ENCODE measurements at regions not wholly inside any gene's neighbourhood (a gene's known extent, or its start where the extent isn't known, plus 50 kb on each side); places are given as distances from the start of the nearest gene placed in this dataset.

DNA sequence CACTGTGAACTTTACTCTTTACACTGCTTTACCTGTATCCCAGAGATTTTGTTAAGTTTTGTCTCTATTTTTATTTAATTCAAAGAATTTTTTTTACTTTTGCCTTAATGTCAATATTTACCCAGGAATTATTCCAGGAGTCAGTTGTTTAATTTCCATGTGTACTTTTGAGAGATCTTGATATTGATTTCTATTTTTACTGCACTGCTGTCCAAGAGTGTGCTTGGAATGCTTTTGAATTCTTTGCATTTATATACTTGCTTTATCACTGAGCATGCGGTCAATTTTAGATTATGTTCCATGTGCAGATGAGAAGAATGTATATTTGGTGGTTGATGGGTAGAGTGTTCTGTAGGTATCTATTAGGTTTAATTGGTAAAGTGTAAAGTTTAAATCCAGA, 461.0 kb upstream of the GBE1 start:
- H3K9me3 ChIP-seq, result no peaks in the 10 kb centered on the region
- no peaks in the 10 kb centered on the region for H3K36me3 ChIP-seq
- H3K27ac ChIP-seq, result no peak overlapping the region
- H3K4me1 ChIP-seq, result no peaks in the 10 kb centered on the region
- intact Hi-C loops (cut with DNase I), result no loop called here
- TF ChIP-seq, protein P1, sequence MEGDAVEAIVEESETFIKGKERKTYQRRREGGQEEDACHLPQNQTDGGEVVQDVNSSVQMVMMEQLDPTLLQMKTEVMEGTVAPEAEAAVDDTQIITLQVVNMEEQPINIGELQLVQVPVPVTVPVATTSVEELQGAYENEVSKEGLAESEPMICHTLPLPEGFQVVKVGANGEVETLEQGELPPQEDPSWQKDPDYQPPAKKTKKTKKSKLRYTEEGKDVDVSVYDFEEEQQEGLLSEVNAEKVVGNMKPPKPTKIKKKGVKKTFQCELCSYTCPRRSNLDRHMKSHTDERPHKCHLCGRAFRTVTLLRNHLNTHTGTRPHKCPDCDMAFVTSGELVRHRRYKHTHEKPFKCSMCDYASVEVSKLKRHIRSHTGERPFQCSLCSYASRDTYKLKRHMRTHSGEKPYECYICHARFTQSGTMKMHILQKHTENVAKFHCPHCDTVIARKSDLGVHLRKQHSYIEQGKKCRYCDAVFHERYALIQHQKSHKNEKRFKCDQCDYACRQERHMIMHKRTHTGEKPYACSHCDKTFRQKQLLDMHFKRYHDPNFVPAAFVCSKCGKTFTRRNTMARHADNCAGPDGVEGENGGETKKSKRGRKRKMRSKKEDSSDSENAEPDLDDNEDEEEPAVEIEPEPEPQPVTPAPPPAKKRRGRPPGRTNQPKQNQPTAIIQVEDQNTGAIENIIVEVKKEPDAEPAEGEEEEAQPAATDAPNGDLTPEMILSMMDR (IDR thresholded peaks at IDR 0.05), result no peak
- ATAC-seq, result no peak
- no peak overlapping the region for H3K4me3 ChIP-seq
- no peak for DNase-seq
- no peaks in the 10 kb centered on the region for H3K27me3 ChIP-seq (ENCODE audit: low read depth)

DNA sequence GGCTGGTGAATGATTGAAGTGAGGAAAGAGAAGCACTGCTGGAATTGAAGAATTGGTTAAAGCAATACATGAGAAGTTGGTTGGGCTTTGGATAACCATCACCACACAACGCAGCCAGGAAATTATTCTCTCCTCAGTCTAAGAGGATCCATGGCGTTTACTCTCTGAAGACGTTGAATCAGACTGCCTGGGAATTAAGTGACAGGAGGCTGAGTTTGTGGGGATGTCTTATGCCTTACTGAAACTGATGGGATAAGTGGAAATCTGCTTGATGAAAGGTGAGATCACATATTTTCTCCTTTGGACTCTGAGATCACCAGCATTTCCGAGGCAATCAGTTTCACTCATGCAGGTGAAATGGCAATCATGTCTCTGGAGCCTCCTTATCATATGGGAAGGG, 456.1 kb upstream of the GBE1 start:
- no peak for ATAC-seq
- TF ChIP-seq, protein P1 (IDR thresholded peaks at IDR 0.05), result no peak

DNA sequence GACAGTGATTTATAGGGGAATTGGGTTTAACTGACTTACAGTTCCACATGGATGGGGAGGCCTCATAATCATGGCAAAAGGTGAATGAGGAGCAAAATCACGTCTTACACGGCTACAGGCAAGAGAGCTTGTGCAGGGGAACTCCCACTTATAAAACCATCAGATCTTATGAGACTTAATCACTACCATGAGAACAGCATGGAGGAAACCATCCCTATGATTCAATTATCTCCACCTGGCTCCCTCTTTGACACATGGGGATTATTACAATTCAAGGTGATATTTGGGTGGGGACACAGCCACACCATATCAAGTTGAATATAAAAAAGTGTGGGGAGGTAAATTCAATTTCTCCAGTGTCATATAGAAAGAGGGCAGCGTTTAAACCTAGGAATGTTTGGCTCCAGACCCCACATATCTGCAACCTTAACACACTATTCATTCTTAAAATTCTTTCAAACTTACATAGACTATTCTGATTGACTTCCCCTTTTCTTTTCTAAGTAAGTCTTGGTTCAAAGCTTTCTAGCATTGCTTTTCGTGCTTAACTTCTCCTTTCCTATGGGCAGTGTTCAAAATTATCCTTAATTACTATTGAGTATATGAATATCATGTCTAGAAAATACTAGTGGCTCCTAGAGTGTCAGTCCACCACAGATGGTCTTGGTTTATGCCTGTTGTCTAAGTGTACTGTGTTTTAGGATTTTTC, 446.7 kb upstream of the GBE1 start:
- Histone ChIP-seq H3K9me3 (no peaks in the 10 kb centered on the region), H3K36me3 (no peaks in the 10 kb centered on the region), H3K27ac (no peak overlapping the region), H3K4me3 (no peak overlapping the region), H3K27me3 (ENCODE audit: low read depth) (no peaks in the 10 kb centered on the region), H3K4me1 (no peaks in the 10 kb centered on the region)
- DNase-seq, result no peak
- ATAC-seq, result no peak
- intact Hi-C loops (cut with DNase I), result no loop called here
- TF ChIP-seq, protein P1 (IDR thresholded peaks at IDR 0.05), result no peak

More for the DNA sequence above, 456.1 kb upstream of the GBE1 start:
- Histone ChIP-seq H3K27ac (no peak overlapping the region), H3K4me1 (no peaks in the 10 kb centered on the region), H3K27me3 (ENCODE audit: low read depth) (no peaks in the 10 kb centered on the region), H3K9me3 (no peaks in the 10 kb centered on the region), H3K4me3 (no peak overlapping the region), H3K36me3 (no peaks in the 10 kb centered on the region)
- intact Hi-C loops (cut with DNase I), result no loop called here
- DNase-seq, result no peak

DNA sequence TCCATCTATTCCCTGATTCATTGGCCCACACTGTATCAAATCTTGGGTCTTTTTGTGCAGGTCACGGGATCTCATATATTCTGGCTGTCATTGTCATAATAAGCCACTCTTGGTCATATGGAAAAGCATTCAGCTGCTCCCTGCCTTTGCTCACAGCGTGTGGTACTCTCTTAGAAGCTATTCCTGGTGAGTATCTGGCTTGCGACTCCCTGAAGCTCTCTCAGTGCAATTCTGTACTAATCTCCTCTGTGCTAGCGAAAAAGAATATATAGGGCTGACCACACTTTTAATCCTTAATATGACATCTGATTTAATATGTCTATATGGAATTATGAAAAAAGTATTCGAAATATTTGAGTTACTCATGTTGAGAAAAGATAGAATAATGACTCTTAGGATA, 440.8 kb upstream of the GBE1 start:
- no peaks in the 10 kb centered on the region for H3K36me3 ChIP-seq
- no peak for DNase-seq
- no peaks in the 10 kb centered on the region for H3K4me1 ChIP-seq
- no peaks in the 10 kb centered on the region for H3K27me3 ChIP-seq (ENCODE audit: low read depth)
- no peak overlapping the region for H3K27ac ChIP-seq
- TF ChIP-seq, protein P1 (IDR thresholded peaks at IDR 0.05), result no peak
- no peaks in the 10 kb centered on the region for H3K9me3 ChIP-seq
- intact Hi-C loops (cut with DNase I), result no loop called here
- no peak overlapping the region for H3K4me3 ChIP-seq
- ATAC-seq, result no peak

DNA sequence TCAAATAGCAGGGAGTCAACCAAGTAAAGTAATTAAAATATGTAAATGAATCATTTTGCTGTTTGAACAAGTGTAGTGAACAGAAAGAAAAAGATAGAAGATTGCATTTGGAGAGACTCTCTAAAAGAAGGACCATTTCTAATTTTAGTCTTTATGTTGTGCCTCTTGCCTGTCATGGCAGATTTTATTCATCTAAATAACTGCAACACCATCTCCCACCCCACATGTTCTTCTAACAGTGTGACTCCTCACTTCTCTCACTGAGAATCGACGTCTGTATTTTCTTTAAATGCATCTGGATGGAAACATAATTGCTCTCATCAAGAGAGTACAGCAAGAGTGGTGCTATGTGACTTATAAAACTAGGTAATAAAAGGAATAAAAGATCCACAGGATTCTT, 439.9 kb upstream of the GBE1 start:
- Histone ChIP-seq H3K4me3 (no peak overlapping the region), H3K36me3 (no peaks in the 10 kb centered on the region), H3K27ac (no peak overlapping the region), H3K9me3 (no peaks in the 10 kb centered on the region), H3K4me1 (no peaks in the 10 kb centered on the region), H3K27me3 (ENCODE audit: low read depth) (no peaks in the 10 kb centered on the region)
- DNase-seq (no peak), ATAC-seq (no peak)
- TF ChIP-seq, protein P1 (IDR thresholded peaks at IDR 0.05), result no peak
- intact Hi-C loops (cut with DNase I), result no loop called here
